Tibial nerve (tissue), 4 donors: ENCODE measurements at regions not wholly inside any gene's neighbourhood (a gene's known extent, or its start where the extent isn't known, plus 50 kb on each side); places are given as distances from the start of the nearest gene placed in this dataset.

Experiments used
- DNase-seq, 2 donors: peaks; one replicate each; pipeline ENCODE4 v3.0.0-alpha.2; 2019; ENCODE audit warnings: low spot score in 2 of 2
- H3K27ac ChIP-seq, 4 donors: fragments of 200-600 bp; sonication (generic) in 3 of 4; one replicate each; pipeline ENCODE4 v1.5.1; 2017 to 2019; ENCODE audit warnings: mild to moderate bottlenecking in 1 of 4
- H3K27me3 ChIP-seq, 2 donors: fragments of 200-600 bp; sonication (generic) in 1 of 2; one replicate each; pipeline versions ENCODE4 v1.5.1 to v1.6.0; 2017 to 2019
- H3K36me3 ChIP-seq, 3 donors: fragments of 200-600 bp; sonication (generic); one replicate each; pipeline ENCODE4 v1.5.1; 2018 to 2019
- H3K4me1 ChIP-seq, 4 donors: fragments of 200-600 bp; sonication (generic) in 3 of 4; one replicate each; pipeline ENCODE4 v1.5.1; 2017 to 2019
- H3K4me3 ChIP-seq, 4 donors: fragments of 200-600 bp; sonication (generic) in 3 of 4; one replicate each; pipeline ENCODE4 v1.5.1; 2017 to 2019; ENCODE audit warnings: mild to moderate bottlenecking in 1 of 4, moderate library complexity in 1 of 4
- H3K9me3 ChIP-seq, 4 donors: fragments of 200-600 bp; sonication (generic) in 3 of 4; one replicate each; pipeline ENCODE4 v1.5.1; 2017 to 2019
- EP300 ChIP-seq, 2 donors: sonication (generic); formaldehyde crosslinking; IDR thresholded peaks; one replicate each; pipeline ENCODE4 v1.6.1; 2017; ENCODE audit warnings: antibody characterized with exemption in 2 of 2, mild to moderate bottlenecking in 1 of 2
- POLR2A ChIP-seq, 2 donors: fragments of 450-650 bp; IDR thresholded peaks; one replicate each; pipeline ENCODE4 v1.6.1; 2017; ENCODE audit warnings: antibody characterized with exemption in 2 of 2, mild to moderate bottlenecking in 2 of 2, moderate library complexity in 2 of 2
- WGBS, 2 donors: methylation state at CpG; one replicate each; pipeline ENCODE4 v1.1.5; 2018; 5-methylcytosine and 5-hydroxymethylcytosine counted together
- TF ChIP-seq, protein P1 (sequence below), 5 experiments: fragments of 200-600 bp in 3 of 5; fragments of 450-650 bp in 2 of 5; sonication (generic) in 3 of 5; IDR thresholded peaks; one replicate each; pipeline ENCODE4 v1.5.1; 2016 to 2019; ENCODE audit warnings: antibody characterized with exemption in 5 of 5, mild to moderate bottlenecking in 3 of 5, moderate library complexity in 2 of 5

DNA sequence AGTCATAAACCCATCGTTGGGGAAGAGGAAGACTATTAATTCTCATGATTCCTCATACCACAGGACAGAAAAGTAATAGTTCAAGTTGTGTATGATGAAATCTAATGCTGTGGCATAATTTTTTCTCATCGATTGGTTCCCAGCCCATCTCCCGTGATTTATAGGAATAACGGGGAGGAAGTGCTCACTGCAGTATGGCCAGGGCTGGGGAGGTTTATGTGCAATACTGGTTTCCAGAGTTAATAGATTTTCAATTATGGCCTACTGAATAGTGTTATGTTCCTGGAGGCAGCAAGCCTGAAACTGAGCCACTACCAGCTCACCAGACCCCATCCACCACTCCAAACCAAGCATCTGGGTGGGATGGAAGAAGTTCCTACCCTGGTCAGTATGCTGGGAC lies 147.1 kb upstream of the NCAM1 start:
- 86% methylated on average over 4 of the region's 4 CpGs for WGBS, 2 donors

DNA sequence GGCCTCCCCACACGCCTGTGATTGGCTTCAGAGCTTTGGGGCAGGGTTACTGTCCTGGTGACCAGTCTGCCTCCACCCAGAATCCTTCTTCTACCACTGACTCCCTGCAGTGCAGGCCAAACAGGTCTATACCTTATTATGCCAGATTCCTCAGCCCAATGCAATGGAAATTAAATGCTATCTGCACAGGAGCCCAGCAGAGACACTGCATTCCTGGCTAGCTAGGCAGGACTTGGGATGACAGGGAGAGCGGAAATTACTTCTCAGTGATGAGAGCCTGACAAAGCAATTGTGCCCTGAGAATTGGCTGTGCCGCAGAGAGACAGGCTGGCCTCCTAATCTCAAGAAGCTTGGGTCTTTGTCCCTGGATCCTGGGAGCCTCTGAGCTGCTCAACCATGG lies 143.8 kb upstream of the NCAM1 start:
- no peak for TF ChIP-seq EP300 (IDR thresholded peaks at IDR 0.05)
- TF ChIP-seq POLR2A (IDR thresholded peaks at IDR 0.05): no peak
- TF ChIP-seq, protein P1, sequence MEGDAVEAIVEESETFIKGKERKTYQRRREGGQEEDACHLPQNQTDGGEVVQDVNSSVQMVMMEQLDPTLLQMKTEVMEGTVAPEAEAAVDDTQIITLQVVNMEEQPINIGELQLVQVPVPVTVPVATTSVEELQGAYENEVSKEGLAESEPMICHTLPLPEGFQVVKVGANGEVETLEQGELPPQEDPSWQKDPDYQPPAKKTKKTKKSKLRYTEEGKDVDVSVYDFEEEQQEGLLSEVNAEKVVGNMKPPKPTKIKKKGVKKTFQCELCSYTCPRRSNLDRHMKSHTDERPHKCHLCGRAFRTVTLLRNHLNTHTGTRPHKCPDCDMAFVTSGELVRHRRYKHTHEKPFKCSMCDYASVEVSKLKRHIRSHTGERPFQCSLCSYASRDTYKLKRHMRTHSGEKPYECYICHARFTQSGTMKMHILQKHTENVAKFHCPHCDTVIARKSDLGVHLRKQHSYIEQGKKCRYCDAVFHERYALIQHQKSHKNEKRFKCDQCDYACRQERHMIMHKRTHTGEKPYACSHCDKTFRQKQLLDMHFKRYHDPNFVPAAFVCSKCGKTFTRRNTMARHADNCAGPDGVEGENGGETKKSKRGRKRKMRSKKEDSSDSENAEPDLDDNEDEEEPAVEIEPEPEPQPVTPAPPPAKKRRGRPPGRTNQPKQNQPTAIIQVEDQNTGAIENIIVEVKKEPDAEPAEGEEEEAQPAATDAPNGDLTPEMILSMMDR (IDR thresholded peaks at IDR 0.05): no peak
- Histone ChIP-seq H3K27ac (no peak overlapping the region), H3K4me1 (no peaks in the 10 kb centered on the region), H3K27me3 (no peaks in the 10 kb centered on the region), H3K4me3 (no peak overlapping the region), H3K36me3 (no peaks in the 10 kb centered on the region), H3K9me3 (no peaks in the 10 kb centered on the region)
- whole genome bisulfite sequencing, 2 donors: 91 to 96% methylated on average over 3 of the region's 3 CpGs
- no peak for DNase-seq

More for the DNA sequence above, 147.1 kb upstream of the NCAM1 start:
- no peak overlapping the region for H3K4me3 ChIP-seq
- H3K9me3 ChIP-seq: peaks cover 0 to 7% (median 0%) of the 10 kb centered on the region in 4 donors
- no peak overlapping the region for H3K27ac ChIP-seq
- no peak for TF ChIP-seq POLR2A (IDR thresholded peaks at IDR 0.05)
- DNase-seq: no peak
- no peaks in the 10 kb centered on the region for H3K36me3 ChIP-seq
- H3K27me3 ChIP-seq: no peaks in the 10 kb centered on the region
- no peaks in the 10 kb centered on the region for H3K4me1 ChIP-seq

DNA sequence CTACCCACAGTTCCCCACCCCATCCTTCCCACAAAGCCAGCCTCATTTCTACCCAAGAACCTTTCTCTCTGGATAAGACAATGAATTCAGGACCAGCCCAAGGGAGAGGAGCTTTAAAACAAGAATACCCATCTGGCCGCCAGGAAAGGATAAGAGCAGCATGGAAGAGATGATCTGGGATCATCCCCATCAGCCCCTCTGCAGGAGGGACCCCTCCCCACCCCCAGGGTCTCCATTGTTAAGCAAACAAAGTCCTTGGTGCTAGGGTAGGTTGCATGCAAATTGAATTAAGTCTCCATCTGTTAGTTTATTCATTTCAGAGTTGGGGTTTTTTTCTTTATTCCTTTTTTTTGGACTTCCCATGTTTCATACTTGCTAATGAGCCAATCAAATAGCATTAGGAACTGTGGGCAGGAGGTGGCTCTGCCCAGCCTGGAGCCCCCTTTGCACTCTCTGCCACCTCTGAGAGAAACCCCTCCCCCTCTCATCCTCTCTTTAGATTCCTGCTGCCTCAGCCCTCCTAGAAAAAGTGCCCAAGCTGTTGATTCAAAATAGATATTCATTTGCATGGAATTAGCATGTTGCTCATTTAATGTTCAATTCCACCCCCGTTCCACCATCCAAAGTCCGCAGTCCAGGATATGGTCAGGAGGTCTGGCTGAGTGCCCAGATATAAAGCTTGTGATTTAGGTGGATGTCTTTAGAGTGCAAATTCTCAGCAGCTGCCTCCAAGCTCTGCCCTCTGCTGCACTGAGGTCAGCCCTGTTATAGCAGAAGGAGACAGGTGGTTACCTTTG lies 138.5 kb upstream of the NCAM1 start:
- Histone ChIP-seq H3K4me3 (no peak overlapping the region), H3K27me3 (no peaks in the 10 kb centered on the region), H3K4me1 (no peaks in the 10 kb centered on the region), H3K36me3 (no peaks in the 10 kb centered on the region), H3K9me3 (peaks cover 0 to 5% (median 0%) of the 10 kb centered on the region in 4 donors), H3K27ac (no peak overlapping the region)
- DNase-seq: no peak
- WGBS, 2 donors: 33 to 39% methylated on average over 3 of the region's 3 CpGs
- TF ChIP-seq POLR2A (IDR thresholded peaks at IDR 0.05): no peak
- no peak for TF ChIP-seq EP300 (IDR thresholded peaks at IDR 0.05)
- TF ChIP-seq, protein P1 (IDR thresholded peaks at IDR 0.05): no peak

DNA sequence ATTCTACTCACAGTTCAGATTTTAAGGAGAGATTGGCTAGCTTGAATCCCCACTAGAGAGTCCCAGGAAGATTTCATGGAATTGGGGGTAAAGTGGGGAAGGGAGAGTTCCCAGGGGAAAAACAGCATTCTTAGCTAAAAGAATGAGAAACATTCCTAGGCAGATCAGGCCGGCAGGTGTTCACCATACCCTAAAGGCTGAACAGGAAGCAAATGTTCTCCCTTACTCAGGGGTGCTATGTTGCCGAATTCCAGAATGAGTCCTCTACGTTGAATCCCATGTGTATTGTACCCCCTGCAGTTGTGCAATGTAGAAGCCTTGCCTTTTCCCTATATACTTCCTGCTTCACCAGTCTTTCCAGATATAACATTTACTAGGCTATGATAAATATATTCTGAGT lies 135.2 kb upstream of the NCAM1 start:
- H3K27ac ChIP-seq: no peak overlapping the region
- no peak overlapping the region for H3K4me3 ChIP-seq
- H3K27me3 ChIP-seq: no peaks in the 10 kb centered on the region
- 64 to 82% methylated on average over 3 of the region's 3 CpGs for WGBS, 2 donors
- H3K4me1 ChIP-seq: no peaks in the 10 kb centered on the region
- TF ChIP-seq, protein P1 (IDR thresholded peaks at IDR 0.05): no peak
- TF ChIP-seq EP300 (IDR thresholded peaks at IDR 0.05) (no peak), POLR2A (IDR thresholded peaks at IDR 0.05) (no peak)
- no peaks in the 10 kb centered on the region for H3K36me3 ChIP-seq
- peaks cover 0 to 8% (median 0%) of the 10 kb centered on the region in 4 donors for H3K9me3 ChIP-seq
- DNase-seq: no peak

DNA sequence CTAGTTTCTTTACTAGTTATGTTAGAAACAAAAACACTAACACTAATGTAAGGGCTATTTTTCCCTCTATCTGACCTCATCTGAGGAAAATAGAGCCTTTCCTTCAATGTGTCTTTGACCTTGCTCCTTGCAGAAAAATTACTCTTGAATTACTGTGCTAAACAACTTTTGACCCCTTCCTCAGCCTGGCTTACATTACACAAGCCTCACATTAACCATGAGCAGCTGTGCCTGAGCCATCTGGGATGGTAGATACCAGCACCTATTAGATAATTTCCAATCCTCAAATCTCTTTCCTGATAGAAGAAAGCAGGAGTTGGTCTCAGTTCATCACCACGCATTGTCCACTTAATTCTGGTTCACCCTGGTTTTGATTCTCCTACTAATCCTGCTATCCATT lies 134.4 kb upstream of the NCAM1 start:
- no peaks in the 10 kb centered on the region for H3K4me1 ChIP-seq
- 84 to 97% methylated on average over 1 of the region's 1 CpG for WGBS, 2 donors
- no peak for DNase-seq
- H3K4me3 ChIP-seq: no peak overlapping the region
- no peak overlapping the region for H3K27ac ChIP-seq
- H3K27me3 ChIP-seq: no peaks in the 10 kb centered on the region
- peaks cover 0 to 8% (median 0%) of the 10 kb centered on the region in 4 donors for H3K9me3 ChIP-seq
- no peaks in the 10 kb centered on the region for H3K36me3 ChIP-seq
- TF ChIP-seq EP300 (IDR thresholded peaks at IDR 0.05) (no peak), POLR2A (IDR thresholded peaks at IDR 0.05) (no peak)
- TF ChIP-seq, protein P1 (IDR thresholded peaks at IDR 0.05): no peak
